Natural killer cell (primary cell): ENCODE measurements at regions not wholly inside any gene's neighbourhood (a gene's known extent, or its start where the extent isn't known, plus 50 kb on each side); places are given as distances from the start of the nearest gene placed in this dataset.

Experiments
- ATAC-seq, 3 donors: fragments of 150-1000 bp in 2 of 3; fragments of 200-7000 bp in 1 of 3; cut with Tn5 transposase; 1 replicate in 1 of 3; 2 replicates in 2 of 3; pipeline ENCODE4 v1.10.0; 2021; ENCODE audit warnings: mild to moderate bottlenecking in 2 of 3, moderate library complexity in 2 of 3
- DNase-seq, 2 donors: peaks; one replicate each; pipeline versions ENCODE4 v3.0.0 to v3.0.0-alpha.2; 2013 to 2021; ENCODE audit warnings: mixed read lengths in 1 of 2
- H3K27ac ChIP-seq: one replicate; pipeline ENCODE4 v1.5.1; 2013; ENCODE audit warnings: mild to moderate bottlenecking, low read length
- H3K27me3 ChIP-seq: one replicate; pipeline ENCODE4 v1.6.1; 2013; ENCODE audit warnings: low read length; ENCODE audit not compliant: control insufficient read depth, insufficient read depth
- H3K36me3 ChIP-seq: one replicate; pipeline ENCODE4 v1.6.1; 2013; ENCODE audit warnings: low read length; ENCODE audit not compliant: control insufficient read depth, insufficient read depth
- H3K4me1 ChIP-seq: one replicate; pipeline ENCODE4 v1.6.1; 2013; ENCODE audit warnings: low read length; ENCODE audit not compliant: control insufficient read depth, insufficient read depth
- H3K4me3 ChIP-seq: one replicate; pipeline ENCODE4 v1.5.1; 2013; ENCODE audit warnings: low read length
- H3K9me3 ChIP-seq: one replicate; pipeline ENCODE4 v1.6.1; 2013; ENCODE audit warnings: low read length; ENCODE audit not compliant: control insufficient read depth, insufficient read depth
- H3K27ac Mint-ChIP-seq, 2 donors: one replicate each; pipeline ENCODE4 v1.8.0; 2022; ENCODE audit warnings: mild to moderate bottlenecking in 2 of 2, mixed read lengths in 2 of 2, moderate library complexity in 1 of 2
- H3K27me3 Mint-ChIP-seq, 2 donors: one replicate each; pipeline ENCODE4 v1.8.0; 2022; ENCODE audit warnings: low read depth in 2 of 2, mixed read lengths in 2 of 2
- H3K36me3 Mint-ChIP-seq: one replicate; pipeline ENCODE4 v1.8.0; 2022; ENCODE audit warnings: mixed read lengths
- H3K4me1 Mint-ChIP-seq, 2 donors: one replicate each; pipeline ENCODE4 v1.8.0; 2022; ENCODE audit warnings: mixed read lengths in 2 of 2
- H3K4me3 Mint-ChIP-seq: one replicate; pipeline ENCODE4 v1.8.0; 2022; ENCODE audit warnings: mild to moderate bottlenecking, moderate library complexity, mixed read lengths
- H3K9me3 Mint-ChIP-seq, 2 donors: one replicate each; pipeline ENCODE4 v1.8.0; 2022; ENCODE audit warnings: mixed read lengths in 2 of 2
- CTCF ChIP-seq: fragments of 200-600 bp; IDR thresholded peaks from one replicate; pipeline ENCODE4 v1.8.0; 2022; ENCODE audit warnings: antibody characterized with exemption
- WGBS: methylation state at CpG from one replicate; pipeline ENCODE4 v1.1.7; 2013; ENCODE audit warnings: missing lambda C conversion rate; ENCODE audit not compliant: insufficient coverage; 5-methylcytosine and 5-hydroxymethylcytosine counted together
- intact Hi-C: fragments of 100-400 bp; cut with micrococcal nuclease; formaldehyde crosslinking; loops from one replicate; pipeline ENCODE4 v1.14.2; 2022

- intact Hi-C loops = no loop called here
- Mint-ChIP-seq H3K36me3 (no peaks in the 10 kb centered on the region), H3K4me1 (no peaks in the 10 kb centered on the region), H3K9me3 (no peaks in the 10 kb centered on the region), H3K27me3 (peaks cover 7 to 8% of the 10 kb centered on the region in 2 donors), H3K27ac (no peak overlapping the region), H3K4me3 (no peak overlapping the region)
- H3K36me3 ChIP-seq = no peaks in the 10 kb centered on the region
- no peaks in the 10 kb centered on the region for H3K9me3 ChIP-seq
- H3K4me1 ChIP-seq = no peaks in the 10 kb centered on the region
- no peak overlapping the region for H3K4me3 ChIP-seq
- H3K27me3 ChIP-seq = no peaks in the 10 kb centered on the region
- no peak for TF ChIP-seq CTCF
- no peak overlapping the region for H3K27ac ChIP-seq
- no peak for DNase-seq
- 82% methylated on average over 5 of the region's 7 CpGs for WGBS
- no peak for ATAC-seq
Observed at GRCh38 chr2:126510960-126511359, 145.0 kb upstream of the GYPC start.

- H3K27ac ChIP-seq = no peak overlapping the region
- Mint-ChIP-seq H3K27ac (no peak overlapping the region), H3K4me1 (no peaks in the 10 kb centered on the region), H3K27me3 (peaks cover 5 to 7% of the 10 kb centered on the region in 2 donors), H3K36me3 (no peaks in the 10 kb centered on the region), H3K4me3 (no peak overlapping the region), H3K9me3 (no peaks in the 10 kb centered on the region)
- H3K4me3 ChIP-seq = no peak overlapping the region
- TF ChIP-seq CTCF = no peak
- no peaks in the 10 kb centered on the region for H3K36me3 ChIP-seq
- no peaks in the 10 kb centered on the region for H3K27me3 ChIP-seq
- ATAC-seq = no peak
- no peak for DNase-seq
- H3K9me3 ChIP-seq = no peaks in the 10 kb centered on the region
- WGBS = 84% methylated on average over 6 of the region's 6 CpGs
- intact Hi-C loops = no loop called here
- no peaks in the 10 kb centered on the region for H3K4me1 ChIP-seq
Observed at GRCh38 chr2:126512026-126512425, 143.9 kb upstream of the GYPC start.

GRCh38 chr2:126513033-126513432 is 142.9 kb upstream of the GYPC start:
- Mint-ChIP-seq H3K9me3 (no peaks in the 10 kb centered on the region), H3K4me1 (no peaks in the 10 kb centered on the region), H3K27me3 (peaks cover 7 to 8% of the 10 kb centered on the region in 2 donors), H3K36me3 (no peaks in the 10 kb centered on the region), H3K4me3 (no peak overlapping the region), H3K27ac (no peak overlapping the region)
- Histone ChIP-seq H3K27ac (no peak overlapping the region), H3K36me3 (no peaks in the 10 kb centered on the region), H3K27me3 (no peaks in the 10 kb centered on the region), H3K4me3 (no peak overlapping the region), H3K4me1 (no peaks in the 10 kb centered on the region), H3K9me3 (no peaks in the 10 kb centered on the region)
- intact Hi-C loops = no loop called here
- DNase-seq = no peak
- WGBS = 100% methylated on average over 4 of the region's 4 CpGs
- ATAC-seq = no peak
- TF ChIP-seq CTCF = no peak

GRCh38 chr2:126515471-126515870 is 140.5 kb upstream of the GYPC start:
- Histone ChIP-seq H3K36me3 (no peaks in the 10 kb centered on the region), H3K9me3 (no peaks in the 10 kb centered on the region), H3K27me3 (no peaks in the 10 kb centered on the region), H3K4me1 (no peaks in the 10 kb centered on the region), H3K4me3 (no peak overlapping the region), H3K27ac (no peak overlapping the region)
- H3K36me3 Mint-ChIP-seq = no peaks in the 10 kb centered on the region
- intact Hi-C loops = no loop called here
- peaks cover 11 to 12% of the 10 kb centered on the region in 2 donors for H3K27me3 Mint-ChIP-seq
- H3K4me1 Mint-ChIP-seq = no peaks in the 10 kb centered on the region
- no peaks in the 10 kb centered on the region for H3K9me3 Mint-ChIP-seq
- 100% methylated on average over 1 of the region's 2 CpGs for WGBS
- no peak overlapping the region for H3K4me3 Mint-ChIP-seq
- ATAC-seq (no peak), DNase-seq (no peak)
- no peak overlapping the region for H3K27ac Mint-ChIP-seq
- TF ChIP-seq CTCF = no peak
